ENCODE measurements at regions not wholly inside any gene's neighbourhood (a gene's known extent, or its start where the extent isn't known, plus 50 kb on each side); places are given as distances from the start of the nearest gene placed in this dataset.

DNA sequence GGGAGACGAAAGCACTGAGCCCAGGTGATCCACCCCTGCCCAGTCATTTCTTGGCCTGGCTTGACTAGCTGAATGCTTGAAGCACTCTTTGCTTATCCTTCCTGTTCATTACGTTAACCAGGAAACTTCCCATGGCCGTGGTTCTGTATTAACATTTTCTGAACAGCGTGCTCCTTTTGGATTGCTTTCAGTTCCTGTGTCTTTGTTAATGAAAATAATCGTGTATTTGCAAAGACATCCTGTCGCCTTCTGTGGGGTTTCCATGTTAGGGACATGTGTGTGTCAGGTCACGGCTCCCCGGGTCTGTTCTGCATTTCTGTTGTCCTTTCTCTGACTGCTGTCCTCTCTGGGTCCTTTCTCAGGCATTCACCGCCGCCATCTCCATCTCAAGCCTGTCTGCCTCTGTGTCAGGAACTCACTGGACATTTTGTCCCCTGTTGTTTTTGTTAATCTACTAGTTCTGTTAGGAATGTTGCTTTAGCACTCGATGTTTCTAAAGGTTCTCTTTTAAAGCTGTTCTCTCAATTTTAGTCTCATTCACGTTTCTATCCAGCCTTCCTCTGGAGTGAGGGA is 434.1 kb upstream of the HS6ST1 start:
- no peak for DNase-seq (ENCODE audit: low read depth)
- TF ChIP-seq, protein P1, sequence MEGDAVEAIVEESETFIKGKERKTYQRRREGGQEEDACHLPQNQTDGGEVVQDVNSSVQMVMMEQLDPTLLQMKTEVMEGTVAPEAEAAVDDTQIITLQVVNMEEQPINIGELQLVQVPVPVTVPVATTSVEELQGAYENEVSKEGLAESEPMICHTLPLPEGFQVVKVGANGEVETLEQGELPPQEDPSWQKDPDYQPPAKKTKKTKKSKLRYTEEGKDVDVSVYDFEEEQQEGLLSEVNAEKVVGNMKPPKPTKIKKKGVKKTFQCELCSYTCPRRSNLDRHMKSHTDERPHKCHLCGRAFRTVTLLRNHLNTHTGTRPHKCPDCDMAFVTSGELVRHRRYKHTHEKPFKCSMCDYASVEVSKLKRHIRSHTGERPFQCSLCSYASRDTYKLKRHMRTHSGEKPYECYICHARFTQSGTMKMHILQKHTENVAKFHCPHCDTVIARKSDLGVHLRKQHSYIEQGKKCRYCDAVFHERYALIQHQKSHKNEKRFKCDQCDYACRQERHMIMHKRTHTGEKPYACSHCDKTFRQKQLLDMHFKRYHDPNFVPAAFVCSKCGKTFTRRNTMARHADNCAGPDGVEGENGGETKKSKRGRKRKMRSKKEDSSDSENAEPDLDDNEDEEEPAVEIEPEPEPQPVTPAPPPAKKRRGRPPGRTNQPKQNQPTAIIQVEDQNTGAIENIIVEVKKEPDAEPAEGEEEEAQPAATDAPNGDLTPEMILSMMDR (IDR thresholded peaks at IDR 0.05; ENCODE audit: insufficient read depth, low read length), result no peak
- H3K4me3 ChIP-seq (ENCODE audit: low read depth, low read length), result no peak overlapping the region

- no peak overlapping the region for H3K4me3 ChIP-seq (ENCODE audit: low read depth, low read length)
- DNase-seq (ENCODE audit: low read depth), result no peak
- TF ChIP-seq, protein P1 (IDR thresholded peaks at IDR 0.05; ENCODE audit: insufficient read depth, low read length), result no peak
Measured at GRCh38 chr2:128753321-128753720, 434.7 kb upstream of the HS6ST1 start.

DNA sequence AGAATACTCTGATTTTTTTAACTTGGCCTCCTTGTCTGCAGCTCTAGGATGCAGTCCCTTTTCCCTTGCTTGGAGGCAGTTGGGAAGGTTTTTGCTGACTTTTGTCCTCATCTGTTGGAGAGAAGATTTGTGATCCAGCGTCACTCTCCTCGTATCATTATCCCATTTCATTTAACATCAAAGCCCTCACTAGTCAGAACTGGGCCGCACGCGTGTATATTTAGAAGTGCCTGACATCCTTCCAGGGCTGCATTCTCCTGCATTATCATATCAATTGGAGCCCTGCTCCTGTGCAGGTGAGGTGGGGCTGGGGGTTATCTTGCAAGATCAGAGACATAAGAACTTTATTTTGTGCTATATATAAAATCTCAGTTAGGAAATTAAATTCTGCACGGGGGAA is 435.1 kb upstream of the HS6ST1 start:
- TF ChIP-seq, protein P1 (IDR thresholded peaks at IDR 0.05; ENCODE audit: insufficient read depth, low read length), result no peak
- DNase-seq (ENCODE audit: low read depth), result no peak
- H3K4me3 ChIP-seq (ENCODE audit: low read depth, low read length), result no peak overlapping the region

GRCh38 chr2:128754246-128754724 is 435.6 kb upstream of the HS6ST1 start:
- TF ChIP-seq, protein P1 (IDR thresholded peaks at IDR 0.05; ENCODE audit: insufficient read depth, low read length), result no peak
- DNase-seq (ENCODE audit: low read depth), result no peak
- no peak overlapping the region for H3K4me3 ChIP-seq (ENCODE audit: low read depth, low read length)

GRCh38 chr2:128755695-128756364 is 437.2 kb upstream of the HS6ST1 start:
- DNase-seq (ENCODE audit: low read depth), result no peak
- TF ChIP-seq, protein P1 (IDR thresholded peaks at IDR 0.05; ENCODE audit: insufficient read depth, low read length), result no peak
- H3K4me3 ChIP-seq (ENCODE audit: low read depth, low read length), result no peak overlapping the region

DNA sequence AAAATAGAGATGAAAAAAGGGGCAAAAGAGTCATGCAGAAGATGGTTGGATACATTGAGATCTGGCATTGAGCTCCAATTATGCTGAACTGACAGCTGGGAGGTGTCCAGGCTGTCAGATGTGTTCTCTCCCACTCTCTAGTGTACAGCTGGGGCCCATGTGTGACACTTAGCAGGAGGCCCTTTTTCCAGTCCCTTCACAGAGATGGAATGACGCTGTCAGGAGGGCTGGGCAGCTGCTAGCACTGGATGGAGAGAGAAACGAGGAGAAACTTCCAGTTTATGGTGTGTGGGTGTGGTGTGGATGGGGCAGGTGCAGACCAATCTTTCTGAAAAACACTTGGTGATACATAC is 437.7 kb upstream of the HS6ST1 start:
- TF ChIP-seq, protein P1 (IDR thresholded peaks at IDR 0.05; ENCODE audit: insufficient read depth, low read length), result no peak
- no peak overlapping the region for H3K4me3 ChIP-seq (ENCODE audit: low read depth, low read length)
- no peak for DNase-seq (ENCODE audit: low read depth)

All from fibroblast of the aortic adventitia (primary cell).